Cardiac fibroblast (primary cell): ENCODE measurements at regions not wholly inside any gene's neighbourhood (a gene's known extent, or its start where the extent isn't known, plus 50 kb on each side); places are given as distances from the start of the nearest gene placed in this dataset.

Experiments used
- DNase-seq, 2 donors: peaks; one replicate each; pipeline versions ENCODE4 v3.0.0 to v3.0.0-alpha.2; 2010; ENCODE audit warnings: low read depth in 2 of 2
- H3K4me3 ChIP-seq, 2 donors: replicated peaks in 1 of 2; 1 replicate in 1 of 2; 2 replicates in 1 of 2; pipeline ENCODE4 v1.5.1; 2011; ENCODE audit warnings: low read depth in 2 of 2, low read length in 2 of 2, mild to moderate bottlenecking in 2 of 2, moderate library complexity in 1 of 2
- CTCF ChIP-seq: IDR thresholded peaks from one replicate; pipeline ENCODE4 v1.5.1; 2011; ENCODE audit warnings: low read depth, mild to moderate bottlenecking, low read length, inconsistent platforms

GRCh38 chr9:1303932-1304331, 253.8 kb downstream of the DMRT2 start:
- no peak overlapping the region for H3K4me3 ChIP-seq
- TF ChIP-seq CTCF = no peak
- no peak for DNase-seq

- TF ChIP-seq CTCF = no peak
- H3K4me3 ChIP-seq = no peak overlapping the region
- no peak for DNase-seq
These were observed 261.4 kb downstream of the DMRT2 start for GRCh38 chr9:1311462-1312042.

GRCh38 chr9:1319436-1319835, 269.3 kb downstream of the DMRT2 start:
- DNase-seq = no peak
- H3K4me3 ChIP-seq = no peak overlapping the region
- no peak for TF ChIP-seq CTCF

GRCh38 chr9:1320051-1320557, 269.9 kb downstream of the DMRT2 start:
- DNase-seq = no peak
- TF ChIP-seq CTCF = no peak
- no peak overlapping the region for H3K4me3 ChIP-seq

GRCh38 chr9:1320607-1321195, 270.5 kb downstream of the DMRT2 start:
- no peak overlapping the region for H3K4me3 ChIP-seq
- TF ChIP-seq CTCF = no peak
- DNase-seq = no peak

- no peak for DNase-seq
- TF ChIP-seq CTCF = no peak
These were observed 277.3 kb downstream of the DMRT2 start for GRCh38 chr9:1327467-1327866.

More at GRCh38 chr9:1327467-1327866, 277.3 kb downstream of the DMRT2 start:
- no peak overlapping the region for H3K4me3 ChIP-seq
